GM18868 (cell line): ENCODE measurements at regions not wholly inside any gene's neighbourhood (a gene's known extent, or its start where the extent isn't known, plus 50 kb on each side); places are given as distances from the start of the nearest gene placed in this dataset.
"Not testable (repeated sequence)": the region's sequence is repeated elsewhere in the genome, so short reads cannot be mapped to it uniquely, and the experiment has no call there.

ENCODE experiments used
- ATAC-seq: cut with Tn5 transposase; IDR thresholded peaks from one replicate; pipeline ENCODE4 v1.9.1; 2021; ENCODE audit warnings: mild to moderate bottlenecking, moderate library complexity; ENCODE audit not compliant: unreplicated experiment

- no peak for ATAC-seq
Measured at GRCh38 chr2:106339609-106340008, 128.6 kb downstream of the RGPD3 start.

DNA sequence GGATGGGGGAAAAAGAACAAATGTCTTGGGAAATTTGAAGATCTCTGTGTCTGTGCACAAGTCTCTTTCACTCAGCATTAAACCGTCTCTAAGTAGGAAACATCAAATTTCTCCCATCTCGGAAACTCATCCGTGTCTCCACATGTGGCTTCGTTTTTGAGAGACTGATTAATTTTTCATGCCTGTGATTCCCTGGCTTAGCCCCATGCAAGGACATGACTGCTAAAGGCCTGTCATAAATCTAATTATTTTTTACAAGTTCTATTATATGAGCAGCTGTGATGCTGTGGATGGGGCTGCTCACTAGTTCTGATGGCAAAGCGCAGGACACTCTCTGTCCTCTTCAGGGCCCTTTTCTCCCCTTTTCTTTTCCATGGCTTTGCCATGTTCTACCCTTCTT is 129.1 kb downstream of the RGPD3 start:
- ATAC-seq: no peak

DNA sequence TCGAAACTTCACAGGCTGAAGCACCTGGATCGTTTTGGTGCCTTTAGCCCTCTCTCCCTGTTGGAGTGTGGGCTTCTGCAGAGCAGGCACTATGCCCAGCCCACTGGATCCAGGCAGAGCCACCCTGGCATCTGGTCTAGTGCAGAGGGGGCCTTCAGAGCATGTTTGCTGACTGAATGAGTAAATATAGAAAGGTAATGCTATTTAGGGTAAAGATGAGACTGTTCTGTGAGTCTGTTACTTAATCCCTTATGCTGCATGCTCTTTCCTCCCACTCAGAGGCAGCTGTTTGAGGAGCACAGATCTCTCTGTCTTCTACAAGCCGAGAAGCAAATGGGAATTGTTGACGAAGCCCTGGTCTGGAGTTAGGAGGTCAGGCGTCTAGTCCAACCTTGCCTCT is 130.2 kb downstream of the RGPD3 start:
- ATAC-seq: no peak

DNA sequence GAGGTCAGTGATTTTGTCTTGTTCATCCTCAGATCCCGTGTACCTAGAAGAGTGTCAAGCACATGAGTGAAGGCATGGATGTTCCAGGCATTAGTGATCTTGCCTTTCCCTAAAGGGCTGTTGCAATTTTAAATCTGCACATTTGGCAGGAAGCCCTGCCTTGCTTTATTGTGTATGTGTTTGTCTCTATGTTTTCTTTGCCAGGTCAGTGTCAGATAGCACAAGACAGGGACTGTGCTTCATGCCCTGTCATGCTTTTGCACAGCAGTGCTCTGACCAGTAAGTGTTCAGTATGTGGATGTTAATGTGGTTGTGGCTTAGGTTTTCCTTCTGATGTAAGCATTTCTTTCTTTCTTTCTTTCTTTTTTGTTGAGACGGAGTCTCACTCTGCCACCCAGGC is 131.5 kb downstream of the RGPD3 start:
- ATAC-seq: no peak

DNA sequence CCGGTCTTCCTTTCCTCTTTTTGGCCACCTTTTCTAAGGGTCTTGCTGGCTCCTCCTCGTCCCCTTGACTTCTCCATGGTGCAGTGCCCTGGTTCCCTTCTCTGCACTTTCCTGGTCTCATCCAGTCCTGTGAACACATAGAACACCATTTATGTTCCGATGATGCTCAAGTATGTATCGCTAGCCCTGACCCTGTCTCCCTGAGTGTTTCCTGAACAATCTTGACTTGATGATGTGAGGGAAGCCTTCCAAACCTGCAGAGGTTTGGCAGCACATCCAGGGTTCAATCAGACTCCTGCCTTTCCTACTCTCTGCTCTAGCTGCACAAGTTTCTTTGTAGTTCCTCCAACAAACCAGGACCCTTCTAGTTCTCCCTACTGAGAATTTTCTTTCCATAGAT is 132.1 kb downstream of the RGPD3 start:
- ATAC-seq: no peak

DNA sequence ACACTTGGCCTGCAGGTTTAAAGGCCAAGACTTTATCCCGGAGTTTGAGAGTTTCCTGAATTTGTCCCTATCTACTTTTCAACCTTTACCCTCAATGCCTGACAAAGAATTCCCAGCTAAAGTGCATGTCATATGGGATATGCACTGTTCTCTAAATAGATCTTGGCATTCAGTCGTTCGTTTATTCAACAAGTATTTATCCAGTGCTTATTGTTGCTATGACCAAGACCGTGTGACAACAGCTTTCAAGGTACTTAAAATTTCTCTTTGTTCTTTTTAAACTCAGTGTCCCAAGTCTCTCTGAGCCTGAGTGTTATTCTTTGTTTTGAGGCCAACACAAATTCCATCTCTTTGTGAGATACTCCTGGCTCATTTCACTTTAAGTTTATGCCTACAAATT is 133.4 kb downstream of the RGPD3 start:
- ATAC-seq: no peak

DNA sequence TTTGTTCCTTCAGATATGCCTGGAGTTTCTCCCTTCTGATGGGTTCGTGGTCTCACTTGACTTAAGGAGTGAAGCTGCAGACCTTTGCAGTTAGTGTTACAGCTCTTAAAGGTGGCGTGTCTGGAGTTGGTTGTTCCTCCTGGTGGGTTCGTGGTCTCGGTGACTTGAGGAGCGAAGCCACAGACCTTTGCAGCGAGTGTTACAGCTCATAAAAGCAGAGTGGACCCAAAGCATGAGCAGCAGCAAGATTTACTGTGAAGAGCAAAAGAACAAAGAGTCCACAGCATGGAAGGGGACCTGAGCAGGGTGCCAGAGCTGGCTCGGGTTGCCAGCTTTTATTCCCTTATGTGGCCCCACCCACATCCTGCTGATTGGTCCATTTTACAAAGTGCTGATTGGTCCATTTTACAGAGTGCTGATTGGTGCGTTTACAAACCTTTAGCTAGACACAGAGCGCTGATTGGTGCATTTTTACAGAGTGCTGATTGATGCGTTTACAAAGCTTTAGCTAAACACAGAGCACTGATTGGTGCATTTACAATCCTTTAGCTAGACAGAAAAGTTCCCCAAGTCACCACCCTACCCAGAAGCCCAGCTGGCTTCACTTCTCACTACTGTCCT is 134.8 kb downstream of the RGPD3 start:
- not testable (repeated sequence) for ATAC-seq

DNA sequence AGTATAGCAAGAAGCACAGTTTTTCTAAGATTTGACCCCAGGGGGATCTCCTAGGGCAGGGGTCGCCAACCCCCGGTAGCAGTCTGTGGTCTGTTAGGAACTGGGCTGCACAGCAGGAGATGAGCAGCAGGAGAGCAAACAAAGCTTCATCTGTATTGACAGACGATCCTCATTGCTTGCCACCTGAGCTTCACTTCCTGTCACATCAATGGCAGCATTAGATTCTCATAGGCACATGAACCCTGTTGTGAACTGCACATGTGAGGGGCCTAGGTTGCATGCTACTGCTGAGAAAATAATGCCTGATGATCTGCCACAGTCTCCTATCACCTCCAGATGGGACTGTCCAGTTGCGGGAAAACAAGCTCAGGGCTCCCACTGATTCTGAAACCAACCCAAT is 136.2 kb downstream of the RGPD3 start:
- ATAC-seq: no peak

DNA sequence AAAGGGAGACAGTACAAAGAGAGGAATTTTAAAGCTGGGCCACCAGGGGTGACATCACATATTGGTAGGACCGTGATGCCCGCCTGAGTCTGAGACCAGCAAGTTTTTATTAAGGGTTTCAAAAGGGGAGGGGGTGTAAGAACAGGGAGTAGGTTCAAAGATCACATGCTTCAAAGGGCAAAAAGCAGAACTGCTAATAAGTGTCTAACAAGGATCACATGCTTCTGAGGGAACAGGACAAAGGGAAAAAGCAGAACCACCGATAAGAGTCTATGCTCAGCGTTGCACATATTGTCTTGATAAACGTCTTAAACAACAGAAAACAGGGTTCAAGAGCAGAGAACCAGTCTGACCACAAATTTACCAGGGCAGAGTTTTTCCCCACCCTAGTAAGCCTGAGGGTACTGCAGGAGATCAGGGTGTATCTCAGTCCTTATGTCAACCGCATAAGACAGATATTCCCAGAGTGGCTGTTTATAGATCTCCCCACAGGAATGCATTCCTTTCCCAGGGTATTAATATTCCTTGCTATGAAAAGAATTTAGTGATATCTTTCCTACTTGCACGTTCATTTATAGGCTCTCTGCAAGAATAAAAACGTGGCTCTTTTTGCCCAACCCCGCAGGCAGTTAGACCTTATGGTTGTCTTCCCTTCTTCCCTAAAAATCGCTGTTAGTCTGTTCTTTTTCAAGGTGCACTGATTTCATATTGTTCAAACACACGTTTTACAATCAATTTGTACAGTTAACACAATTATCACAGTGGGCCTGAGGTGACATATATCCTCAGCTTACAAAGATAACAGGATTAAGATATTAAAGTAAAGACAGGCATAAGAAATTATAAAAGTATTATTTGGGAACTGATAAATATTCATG is 136.5 kb upstream of the UXS1 start:
- not testable (repeated sequence) for ATAC-seq

DNA sequence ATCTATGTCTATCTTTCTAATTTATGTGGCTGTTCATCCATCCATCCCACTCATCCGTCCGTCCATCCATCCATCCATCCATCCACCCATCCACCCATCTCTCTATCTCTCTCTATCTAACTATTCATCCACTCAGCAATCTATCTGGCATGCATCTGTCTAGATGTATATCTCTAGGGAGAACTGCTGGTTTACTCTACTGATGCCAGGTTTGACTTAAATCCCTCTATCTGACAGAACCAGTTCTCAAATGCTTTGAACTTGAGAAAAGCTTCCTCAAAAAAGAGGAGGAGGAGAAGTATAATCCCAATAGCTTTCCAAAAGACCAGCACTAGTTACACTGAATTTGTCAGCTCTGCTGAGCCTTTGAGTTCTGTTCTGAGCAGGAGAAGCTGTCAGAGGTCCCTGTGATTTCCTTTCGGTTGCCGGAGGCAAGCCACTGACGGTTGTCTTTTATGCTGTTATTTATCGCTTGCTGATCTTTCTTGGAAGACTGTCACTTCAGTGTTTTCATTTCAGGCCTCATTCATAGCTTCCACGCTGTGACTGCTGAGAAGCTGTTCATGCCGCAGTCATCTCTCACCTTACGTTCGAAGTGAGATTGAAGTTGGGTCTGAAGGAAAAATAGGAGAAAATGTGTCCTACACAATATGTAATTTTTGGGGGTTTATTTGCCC is 129.4 kb upstream of the UXS1 start:
- ATAC-seq: no peak

DNA sequence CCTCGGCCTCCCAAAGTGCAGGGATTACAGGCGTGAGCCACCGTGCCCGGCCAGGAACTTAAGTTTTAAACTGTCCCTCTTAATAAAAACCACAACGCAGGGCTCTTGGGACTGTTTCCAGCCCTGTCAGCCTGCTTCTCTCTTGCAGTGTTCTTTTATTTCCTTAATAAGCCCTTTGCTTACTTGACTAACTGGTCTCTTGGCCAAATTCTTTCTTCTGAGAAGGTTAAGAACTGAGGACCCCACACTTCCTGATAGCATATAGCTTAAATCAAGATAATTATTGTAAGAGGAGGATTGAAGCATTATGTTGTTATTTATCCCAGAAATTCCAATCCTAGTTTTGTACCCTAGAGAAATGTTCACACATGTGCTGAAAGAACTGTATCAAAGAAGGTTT is 128.2 kb upstream of the UXS1 start:
- ATAC-seq: no peak

DNA sequence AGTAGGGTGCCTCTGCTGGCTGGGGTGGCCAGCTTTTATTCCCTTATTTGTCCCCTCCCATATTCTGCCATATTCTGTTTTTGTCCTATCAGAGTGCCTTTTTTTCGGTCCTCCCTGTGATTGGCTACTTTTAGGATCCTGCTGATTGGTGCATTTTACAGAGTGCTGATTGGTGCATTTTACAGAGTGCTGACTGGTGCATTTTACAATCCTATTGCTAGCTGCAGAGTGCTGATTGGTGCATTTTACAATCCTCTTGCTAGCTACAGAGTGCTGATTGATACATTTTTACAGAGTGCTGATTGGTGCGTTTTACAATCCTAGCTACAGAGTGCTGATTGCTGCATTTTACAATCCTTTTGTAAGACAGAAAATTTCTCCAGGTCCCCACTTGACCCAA is 126.3 kb upstream of the UXS1 start:
- not testable (repeated sequence) for ATAC-seq

GRCh38 chr2:106316915-106317314 is 122.8 kb upstream of the UXS1 start:
- ATAC-seq: no peak

DNA sequence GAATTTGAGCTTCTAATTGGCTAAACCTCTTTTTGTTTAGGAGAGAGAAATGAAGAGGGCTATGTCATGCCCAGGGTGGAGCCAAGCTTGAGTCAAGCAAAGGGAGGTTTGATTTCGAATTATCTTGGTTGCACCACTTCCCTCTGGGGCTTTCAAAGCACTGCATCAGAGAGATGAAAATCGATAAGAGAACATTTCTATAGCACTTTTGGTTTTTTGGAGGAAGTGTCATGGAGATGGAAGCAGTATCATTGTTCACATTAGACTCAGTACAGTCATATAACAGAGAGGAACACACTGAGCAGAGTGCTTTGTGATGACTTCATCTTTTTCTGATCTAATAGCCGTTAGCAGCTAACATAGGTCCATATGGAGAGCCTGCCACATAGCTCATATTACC is 120.3 kb upstream of the UXS1 start:
- ATAC-seq: no peak

- no peak for ATAC-seq
Measured at GRCh38 chr2:106311041-106311370, 116.9 kb upstream of the UXS1 start.

- ATAC-seq: peak; percentile 96
Measured at GRCh38 chr2:106307860-106308259, 113.8 kb upstream of the UXS1 start.

DNA sequence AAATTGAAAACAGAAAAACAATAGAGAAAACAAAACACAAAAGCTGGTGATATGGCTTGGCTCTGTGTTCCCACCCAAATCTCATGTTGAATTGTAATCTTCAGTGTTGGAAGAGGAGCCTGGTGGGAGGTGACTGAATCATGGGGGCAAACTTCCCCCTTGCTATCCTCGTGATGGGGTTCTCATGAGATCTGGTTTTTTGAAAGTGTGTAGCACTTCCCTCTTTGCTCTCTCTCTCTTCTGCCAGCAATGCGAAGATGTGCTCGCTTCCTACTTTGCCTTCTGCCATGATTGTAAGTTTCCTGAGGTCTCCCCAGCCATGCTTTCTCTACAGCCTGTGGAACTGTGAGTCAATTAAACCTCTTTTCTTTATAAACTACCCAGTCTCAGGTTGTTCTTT is 112.3 kb upstream of the UXS1 start:
- ATAC-seq: no peak

DNA sequence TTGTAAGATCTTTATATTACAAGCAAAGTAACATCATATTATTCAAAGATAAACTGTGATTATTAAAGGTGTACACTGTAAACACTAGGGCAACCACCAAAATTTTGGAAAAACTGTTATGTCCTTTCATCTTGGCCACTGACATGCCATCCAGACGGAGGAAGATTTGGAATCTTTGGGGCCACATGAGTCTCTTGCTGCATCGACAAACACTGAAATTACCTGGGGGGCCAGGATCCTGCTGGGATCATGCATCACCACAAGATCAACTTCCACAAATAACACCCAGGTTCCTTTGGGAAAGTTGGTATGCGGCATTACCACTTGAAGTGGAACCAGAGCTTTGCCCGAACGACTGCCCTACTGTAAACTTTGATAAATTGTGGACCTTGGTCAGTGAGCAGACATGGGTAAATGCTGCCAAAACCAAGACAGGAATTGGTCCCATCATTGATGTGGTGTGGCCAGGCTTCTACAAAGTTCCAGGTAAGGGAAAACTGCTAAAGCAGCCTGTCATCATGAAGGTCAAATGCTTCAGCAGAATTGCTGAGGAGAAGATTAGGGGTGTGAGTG is 110.6 kb upstream of the UXS1 start:
- ATAC-seq: no peak

- no peak for ATAC-seq
Measured at GRCh38 chr2:106299696-106300095, 105.6 kb upstream of the UXS1 start.

DNA sequence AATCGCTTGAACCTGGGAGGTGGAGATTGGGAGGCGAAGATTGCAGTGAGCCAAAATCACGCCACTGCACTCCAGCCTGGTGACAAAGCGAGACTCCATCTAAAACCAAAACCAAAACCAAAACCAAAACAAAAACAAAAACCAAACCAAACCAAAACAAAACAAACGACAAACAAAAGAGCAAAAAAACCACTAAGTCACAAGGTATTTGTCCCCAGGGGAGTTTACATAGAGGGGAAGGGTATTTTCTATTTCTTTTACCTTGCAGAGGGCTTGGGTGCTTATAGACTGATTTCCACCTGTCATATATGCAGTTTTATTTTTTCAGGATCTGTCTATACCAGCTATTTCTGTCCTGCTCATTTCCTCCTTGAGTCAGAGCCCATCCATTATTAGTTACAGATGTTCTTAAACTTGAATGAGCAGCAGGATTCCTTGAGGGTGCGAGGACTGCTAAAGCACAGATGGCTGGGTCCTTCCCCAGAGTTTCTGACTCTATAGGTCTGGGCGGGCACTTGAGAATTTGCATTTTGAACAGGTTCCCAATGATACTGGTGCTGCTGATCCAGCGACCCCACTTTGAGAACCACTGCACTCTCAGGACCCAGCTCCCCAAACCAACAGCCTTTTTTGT is 102.2 kb upstream of the UXS1 start:
- no peak for ATAC-seq

DNA sequence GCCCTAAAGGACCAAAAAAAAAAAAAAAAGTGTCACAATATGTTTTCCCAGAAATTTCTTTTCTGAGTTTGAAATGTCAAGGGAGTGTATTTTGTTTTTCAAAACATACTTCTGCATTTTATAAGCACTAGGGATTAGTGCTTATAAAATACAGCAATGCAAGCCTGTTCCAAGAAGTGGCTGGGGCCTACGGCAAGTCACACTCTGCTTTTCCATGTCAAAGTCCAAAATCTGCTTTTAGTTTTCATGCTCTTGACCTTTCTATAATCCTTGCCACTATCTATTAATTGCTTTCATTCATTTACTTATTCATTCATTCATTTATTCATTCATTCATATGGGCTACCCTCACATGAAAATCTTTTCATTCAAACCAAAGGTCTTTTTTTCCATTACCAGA is 100.1 kb upstream of the UXS1 start:
- ATAC-seq: no peak
